Suppressor macrophage treated with lipopolysaccharide for 1 hour (primary cell): ENCODE measurements at regions not wholly inside any gene's neighbourhood (a gene's known extent, or its start where the extent isn't known, plus 50 kb on each side); places are given as distances from the start of the nearest gene placed in this dataset.
"Not testable (repeated sequence)": the region's sequence is repeated elsewhere in the genome, so short reads cannot be mapped to it uniquely, and the experiment has no call there.

ENCODE experiments used
- DNase-seq, 3 donors: peaks; one replicate each; pipeline ENCODE4 v3.0.0-alpha.2; 2020 to 2022

GRCh38 chr1:241447031-241447644 lies 72.4 kb downstream of the FH start:
- DNase-seq: no peak

GRCh38 chr1:241444836-241445235 lies 74.7 kb downstream of the FH start:
- no peak for DNase-seq

DNA sequence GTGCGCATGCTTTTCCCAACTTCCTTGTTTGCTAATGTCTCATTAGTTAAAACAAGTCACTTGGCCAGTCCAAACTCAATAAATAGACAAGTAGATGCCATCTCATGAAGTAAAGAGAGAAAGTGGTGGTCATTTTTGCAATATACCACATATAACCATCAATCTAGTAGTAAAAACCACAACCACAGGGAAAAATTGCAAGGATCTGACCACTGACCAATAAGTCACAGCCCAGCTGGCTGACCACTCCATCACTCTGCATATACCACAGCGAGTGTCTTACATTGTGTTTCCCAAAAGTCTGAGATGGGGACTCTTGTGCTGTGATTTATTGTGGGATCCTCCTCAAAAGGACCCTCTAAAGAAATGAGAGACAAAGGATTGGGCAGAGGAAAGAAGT lies 76.0 kb downstream of the FH start:
- DNase-seq: no peak

GRCh38 chr1:241442686-241443085 lies 76.9 kb downstream of the FH start:
- DNase-seq: no peak

DNA sequence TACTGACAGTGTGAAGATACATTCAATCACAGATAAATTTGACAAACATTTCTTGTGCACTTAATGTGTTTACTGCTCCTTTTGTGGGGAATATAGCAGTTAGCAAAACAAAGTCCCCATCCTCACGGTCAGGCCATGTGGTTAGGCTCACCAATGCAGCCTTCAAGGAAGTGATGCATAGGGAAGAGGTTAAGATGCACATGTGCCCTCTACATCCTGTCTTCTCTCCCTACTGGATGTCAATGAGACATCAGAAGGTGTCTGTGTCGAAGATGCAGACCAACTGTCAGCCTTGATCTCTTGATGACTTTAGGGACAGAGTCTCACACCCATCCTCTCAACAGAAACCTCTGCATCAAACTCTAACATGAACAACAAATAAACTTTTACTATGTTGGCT lies 78.7 kb downstream of the FH start:
- no peak for DNase-seq

GRCh38 chr1:241438686-241439085 lies 80.9 kb downstream of the FH start:
- not testable (repeated sequence) for DNase-seq

DNA sequence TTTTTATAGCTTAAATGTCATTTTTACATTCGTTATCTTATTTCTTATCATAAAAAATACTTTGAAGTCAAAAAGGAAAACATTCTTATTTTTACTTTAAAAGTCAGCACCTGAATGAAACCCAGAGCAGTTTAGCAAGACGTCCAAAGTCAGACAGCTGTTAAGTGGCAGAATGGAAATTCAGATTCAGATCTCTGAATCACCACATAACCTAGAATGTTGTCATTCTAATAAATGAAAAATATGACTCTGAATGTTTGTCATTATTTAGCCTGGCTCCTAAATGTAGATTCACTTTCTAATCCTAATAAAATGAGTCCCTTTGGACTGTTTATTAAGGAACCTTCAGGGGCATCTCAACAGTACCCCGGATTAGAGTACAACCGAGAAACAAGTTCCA lies 75.2 kb upstream of the RGS7 start:
- DNase-seq: no peak

DNA sequence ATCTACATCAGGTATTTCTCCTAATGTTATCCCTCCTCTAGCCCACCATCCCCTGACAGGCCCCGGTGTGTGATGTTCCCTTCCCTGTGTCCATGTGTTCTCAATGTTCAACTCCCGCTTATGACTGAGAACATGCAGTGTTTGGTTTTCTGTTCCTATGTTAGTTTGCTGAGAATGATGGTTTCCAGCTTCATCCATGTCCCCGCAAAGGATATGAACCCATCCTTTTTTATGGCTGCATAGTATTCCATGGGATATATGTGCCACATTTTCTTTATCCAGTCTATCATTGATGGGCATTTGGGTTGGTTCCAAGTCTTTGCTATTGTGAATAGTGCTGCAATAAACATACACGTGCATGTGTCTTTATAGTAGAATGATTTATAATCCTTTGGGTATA lies 68.1 kb upstream of the RGS7 start:
- not testable (repeated sequence) for DNase-seq

DNA sequence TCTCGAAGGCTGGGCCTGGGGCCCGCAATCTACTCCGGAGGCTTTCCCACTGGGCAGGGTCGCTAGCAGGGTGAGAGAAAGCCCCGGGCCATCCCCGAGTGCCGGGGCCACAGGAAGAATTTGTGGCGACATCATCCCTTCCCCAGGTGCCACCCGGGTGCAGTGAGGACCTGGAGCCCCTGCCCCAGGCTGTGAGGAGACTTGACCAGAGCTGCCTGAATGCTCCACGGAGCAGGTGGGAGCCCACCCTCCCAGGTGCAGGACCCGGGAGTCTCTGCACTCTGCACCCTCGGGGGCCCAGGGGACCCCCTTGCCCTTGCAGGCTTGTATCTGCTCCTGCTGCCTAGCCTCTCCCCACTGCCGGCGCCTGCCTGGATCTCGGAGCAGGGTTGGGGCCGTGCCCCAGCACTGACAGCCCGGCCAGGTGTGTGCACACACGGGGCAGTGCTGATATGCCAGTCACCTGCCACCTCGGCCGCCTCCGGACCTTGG lies 67.5 kb upstream of the RGS7 start:
- DNase-seq: no peak

DNA sequence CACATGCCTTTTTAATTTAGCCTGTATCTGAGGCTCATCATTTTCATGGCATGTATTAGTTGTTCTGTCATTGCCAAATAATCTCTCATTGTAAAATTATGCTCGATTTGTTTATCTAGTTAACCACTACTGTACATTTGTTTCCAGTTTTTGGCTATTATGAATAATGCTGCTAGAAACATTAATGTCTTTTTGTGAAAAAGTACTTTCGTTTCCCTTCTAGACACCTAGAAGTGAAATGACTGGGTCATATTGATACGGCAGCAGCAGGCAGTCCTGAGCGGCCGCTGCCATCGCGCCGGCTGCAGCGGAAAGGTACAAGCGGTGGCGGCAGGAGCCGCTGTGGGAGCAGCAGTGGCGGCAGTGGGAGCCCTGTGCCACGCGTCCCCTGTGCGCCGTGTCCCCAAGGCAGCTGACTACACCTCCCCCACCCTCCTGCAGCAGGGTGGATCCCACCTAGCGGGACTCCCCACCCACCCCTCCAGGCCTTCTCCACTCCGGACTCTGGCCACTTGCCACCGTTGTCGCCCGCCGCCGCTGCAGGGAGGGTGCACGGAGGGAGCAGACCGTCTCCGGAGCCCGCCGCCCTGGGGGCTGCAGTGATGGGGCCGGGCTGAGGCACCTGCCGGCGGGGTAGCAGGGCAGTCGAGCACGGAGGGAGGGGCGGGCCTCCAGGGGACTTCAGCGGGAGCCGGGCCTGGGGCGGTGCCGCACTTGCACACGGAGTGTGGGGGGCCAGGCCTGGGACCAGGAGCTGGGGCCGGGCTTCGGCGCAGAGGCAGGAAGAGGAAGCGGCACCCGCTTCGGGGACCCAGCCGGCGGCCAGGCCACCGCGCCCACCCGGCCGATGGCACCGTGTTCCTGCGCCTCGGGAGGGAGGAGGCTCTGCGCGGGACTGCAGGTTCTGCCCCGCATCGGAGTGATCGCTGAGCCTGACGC lies 66.8 kb upstream of the RGS7 start:
- peak in 2 of 3 donors; percentile 12 to 16 for DNase-seq

DNA sequence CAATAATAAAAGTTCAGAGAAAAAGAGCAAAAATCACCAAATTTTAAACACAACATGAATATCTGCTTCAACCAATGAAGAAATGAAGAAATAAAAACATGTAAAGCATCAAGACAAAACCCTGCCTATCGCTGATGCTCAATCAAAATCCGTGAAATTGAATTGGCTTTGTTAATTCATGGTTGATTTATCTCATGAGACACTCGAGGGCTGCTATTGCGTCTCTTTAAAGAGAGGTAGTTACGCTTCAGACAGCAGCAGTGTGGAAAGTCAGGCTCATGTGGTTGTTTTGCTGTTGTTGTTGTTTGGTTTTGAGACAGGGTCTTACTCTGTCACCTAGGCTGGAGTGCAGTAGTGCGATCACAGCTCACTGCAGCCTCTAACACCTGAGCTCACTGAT lies 65.5 kb upstream of the RGS7 start:
- DNase-seq: peak in 1 of 3 donors; percentile 5

DNA sequence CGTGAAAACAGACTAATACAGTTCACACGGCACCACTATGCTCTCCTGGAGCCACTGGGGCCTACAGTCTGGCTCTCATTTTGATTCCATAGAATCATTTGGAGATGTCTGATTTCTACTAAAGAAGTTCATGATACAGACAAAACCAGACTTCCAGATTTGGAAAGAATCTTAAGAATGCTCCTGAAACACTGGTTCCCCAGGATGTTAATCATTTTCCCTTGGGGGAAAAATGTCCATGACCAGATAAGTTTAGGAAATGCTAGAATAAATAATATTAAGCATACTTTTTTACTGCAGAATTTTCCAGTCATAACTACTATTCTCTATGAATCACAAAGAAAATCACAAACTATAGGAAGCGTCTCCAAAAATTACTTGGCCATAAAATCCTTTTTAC lies 63.0 kb upstream of the RGS7 start:
- DNase-seq: no peak

- peak in 1 of 3 donors; percentile 12 for DNase-seq
Observed at GRCh38 chr1:241417258-241417657, 60.3 kb upstream of the RGS7 start.

DNA sequence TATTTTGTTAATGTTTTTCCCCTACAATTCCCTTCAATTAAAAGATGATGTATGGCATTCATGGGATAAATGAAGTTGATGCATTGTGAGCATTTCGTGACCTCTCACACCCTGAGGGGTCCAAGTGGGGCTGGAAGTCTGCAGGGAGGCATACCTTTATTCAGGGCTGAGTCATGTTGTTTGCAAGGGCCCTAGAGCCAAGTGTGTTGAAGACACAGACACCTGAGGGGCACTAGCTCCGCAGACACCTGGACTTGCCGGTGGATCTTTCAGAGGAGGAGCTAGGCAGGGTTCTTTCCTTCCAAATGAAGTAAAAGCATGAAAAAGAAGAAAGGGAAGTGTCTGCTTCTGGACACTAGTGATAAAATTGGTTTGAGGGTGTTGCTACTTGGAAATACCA lies 57.0 kb upstream of the RGS7 start:
- DNase-seq: no peak

GRCh38 chr1:241413386-241413785 lies 56.4 kb upstream of the RGS7 start:
- peak in 1 of 3 donors; percentile 16 for DNase-seq

DNA sequence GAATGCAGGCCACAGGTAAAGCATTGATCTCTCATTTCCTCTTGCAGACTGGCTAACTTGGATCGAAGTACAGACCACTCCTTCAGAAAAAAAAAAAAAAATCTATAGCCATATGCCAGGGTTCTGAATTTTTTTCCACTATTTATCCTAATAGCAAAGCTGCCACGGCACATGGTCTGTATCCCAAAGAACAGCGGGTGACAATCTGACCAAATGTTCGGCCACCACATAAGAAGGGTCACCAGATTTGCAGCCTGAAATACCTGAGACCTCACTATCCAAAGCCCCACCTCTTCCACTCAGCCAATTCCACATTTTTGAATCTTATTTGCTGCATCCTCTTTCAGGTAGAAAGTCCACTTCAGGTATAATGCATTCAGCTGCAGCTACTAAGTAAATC lies 55.6 kb upstream of the RGS7 start:
- DNase-seq: peak in 1 of 3 donors; percentile 6

DNA sequence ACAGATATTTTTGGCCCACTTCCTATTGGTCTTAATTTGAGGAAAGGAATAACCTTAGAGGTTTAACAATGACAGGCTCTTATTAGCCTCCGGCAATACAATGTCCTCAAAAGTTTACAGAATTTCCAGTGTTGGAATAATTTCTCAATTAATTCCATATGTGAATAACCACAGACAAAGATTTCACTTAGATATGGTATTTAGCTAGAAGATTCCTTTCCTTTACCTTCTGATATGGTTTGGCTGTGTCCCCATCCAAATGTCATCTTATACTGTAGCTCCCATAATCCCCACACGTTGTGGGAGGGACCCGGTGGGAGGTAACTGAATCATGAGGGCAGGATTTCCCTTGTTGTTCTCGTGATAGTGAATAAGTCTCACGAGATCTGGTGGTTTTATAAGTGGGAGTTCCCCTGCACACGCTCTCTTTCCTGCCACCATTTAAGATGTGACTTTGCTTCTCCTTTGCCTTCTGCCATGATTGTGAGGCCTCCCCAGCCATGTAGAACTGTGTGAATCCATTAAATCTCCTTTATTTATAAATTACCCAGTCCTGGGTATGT lies 54.9 kb upstream of the RGS7 start:
- DNase-seq: peak in 2 of 3 donors; percentile 2 to 19

- peak in 1 of 3 donors; percentile 13 for DNase-seq
Observed at GRCh38 chr1:241411056-241411775, 54.2 kb upstream of the RGS7 start.

DNA sequence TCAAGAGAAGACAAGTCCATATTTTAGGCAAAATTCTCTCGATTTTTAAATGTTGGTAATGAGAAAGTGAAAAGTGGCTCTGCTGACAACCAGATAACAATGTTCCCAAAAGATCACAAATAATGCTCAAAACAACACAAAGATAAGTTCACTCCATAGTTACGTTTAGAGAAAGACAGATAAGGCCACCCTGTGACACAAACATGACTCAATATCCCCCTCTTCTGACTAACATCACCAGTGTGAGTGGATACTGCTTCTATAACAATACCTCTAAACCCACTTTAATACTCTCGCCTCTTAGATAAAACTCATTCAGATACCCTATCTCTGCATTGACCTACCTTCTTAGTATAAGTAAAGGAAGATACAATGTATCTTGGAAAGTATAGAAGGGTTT lies 51.2 kb upstream of the RGS7 start:
- DNase-seq: peak in 1 of 3 donors; percentile 11
